SJCRH30 (cell line): ENCODE measurements at regions not wholly inside any gene's neighbourhood (a gene's known extent, or its start where the extent isn't known, plus 50 kb on each side); places are given as distances from the start of the nearest gene placed in this dataset.
A peak's percentile ranks its signal among the peaks of the same experiment; 100 is the strongest.

ENCODE experiments used
- DNase-seq, 2 experiments: peaks; one replicate each; pipeline ENCODE4 v3.0.0-alpha.2; 2015 to 2020
- H3K27ac ChIP-seq: fragments of 250-450 bp; sonication (Bioruptor Pico); 2 replicates; pipeline ENCODE4 v1.5.1; 2020; ENCODE audit warnings: mild to moderate bottlenecking, moderate library complexity
- H3K27me3 ChIP-seq: fragments of 250-450 bp; sonication (Bioruptor Pico); 2 replicates; pipeline ENCODE4 v1.5.1; 2020; ENCODE audit warnings: mild to moderate bottlenecking, moderate library complexity
- H3K36me3 ChIP-seq: fragments of 250-450 bp; sonication (Bioruptor Pico); 2 replicates; pipeline ENCODE4 v1.5.1; 2020; ENCODE audit warnings: mild to moderate bottlenecking, moderate library complexity
- H3K4me1 ChIP-seq: fragments of 250-450 bp; sonication (Bioruptor Pico); 2 replicates; pipeline ENCODE4 v1.5.1; 2020; ENCODE audit warnings: mild to moderate bottlenecking, moderate library complexity
- H3K4me3 ChIP-seq: fragments of 250-450 bp; sonication (Bioruptor Pico); 2 replicates; pipeline ENCODE4 v1.5.1; 2020; ENCODE audit warnings: mild to moderate bottlenecking, moderate library complexity
- H3K9me3 ChIP-seq: fragments of 250-450 bp; sonication (Bioruptor Pico); replicated peaks from 2 replicates; pipeline ENCODE4 v1.5.1; 2020; ENCODE audit warnings: mild to moderate bottlenecking, moderate library complexity

GRCh38 chr10:111211706-111212105, 134.9 kb downstream of the ADRA2A start:
- DNase-seq, result no peak
- Histone ChIP-seq H3K36me3 (no peaks in the 10 kb centered on the region), H3K4me1 (no peaks in the 10 kb centered on the region), H3K4me3 (no peak overlapping the region), H3K27ac (no peak overlapping the region), H3K9me3 (no peaks in the 10 kb centered on the region), H3K27me3 (no peaks in the 10 kb centered on the region; the same call in 1 of the 2 replicates)

GRCh38 chr10:111221682-111222480, 145.1 kb downstream of the ADRA2A start:
- Histone ChIP-seq H3K4me1 (no peaks in the 10 kb centered on the region), H3K27me3 (no peaks in the 10 kb centered on the region; the same call in 1 of the 2 replicates), H3K4me3 (no peak overlapping the region), H3K9me3 (no peaks in the 10 kb centered on the region), H3K27ac (no peak overlapping the region), H3K36me3 (no peaks in the 10 kb centered on the region)
- DNase-seq, result no peak

- H3K27me3 ChIP-seq, result no peaks in the 10 kb centered on the region; the same call in 1 of the 2 replicates
- H3K9me3 ChIP-seq, result no peaks in the 10 kb centered on the region; the same call in 1 of the 2 replicates
- no peak overlapping the region for H3K27ac ChIP-seq
- DNase-seq, result no peak
- H3K4me3 ChIP-seq, result no peak overlapping the region
- no peaks in the 10 kb centered on the region for H3K4me1 ChIP-seq
- no peaks in the 10 kb centered on the region for H3K36me3 ChIP-seq
These were observed 146.1 kb downstream of the ADRA2A start for GRCh38 chr10:111222961-111223360.

DNA sequence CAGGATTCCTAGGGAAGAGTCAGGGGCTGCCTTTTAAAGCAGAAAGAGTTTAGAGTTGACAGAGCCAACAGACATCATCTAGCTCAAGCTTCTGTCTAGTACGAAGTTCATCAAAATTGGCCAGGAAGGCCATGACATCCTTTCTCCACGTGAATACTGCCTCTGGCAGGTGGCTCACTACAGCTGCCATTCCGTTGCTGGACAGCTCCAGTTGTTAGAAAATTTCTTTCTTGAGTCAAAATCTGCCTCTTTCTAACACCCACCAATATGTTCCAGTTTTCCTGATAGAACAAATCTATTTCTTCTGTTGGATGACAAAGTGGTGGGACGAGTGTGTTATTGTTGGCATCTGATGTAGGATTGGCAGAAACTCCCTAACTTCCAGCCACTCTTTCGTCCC, 154.9 kb downstream of the ADRA2A start:
- DNase-seq, result no peak
- H3K27ac ChIP-seq, result no peak overlapping the region
- no peaks in the 10 kb centered on the region; the same call in 1 of the 2 replicates for H3K9me3 ChIP-seq
- no peaks in the 10 kb centered on the region for H3K27me3 ChIP-seq
- H3K36me3 ChIP-seq, result no peaks in the 10 kb centered on the region
- no peak overlapping the region for H3K4me3 ChIP-seq
- H3K4me1 ChIP-seq, result no peaks in the 10 kb centered on the region

- Histone ChIP-seq H3K36me3 (no peaks in the 10 kb centered on the region), H3K4me3 (no peak overlapping the region), H3K27ac (no peak overlapping the region), H3K9me3 (no peaks in the 10 kb centered on the region), H3K4me1 (no peaks in the 10 kb centered on the region), H3K27me3 (no peaks in the 10 kb centered on the region)
- DNase-seq, result peak; percentile 28 to 53
These were observed 156.6 kb downstream of the ADRA2A start for GRCh38 chr10:111233439-111233838.

DNA sequence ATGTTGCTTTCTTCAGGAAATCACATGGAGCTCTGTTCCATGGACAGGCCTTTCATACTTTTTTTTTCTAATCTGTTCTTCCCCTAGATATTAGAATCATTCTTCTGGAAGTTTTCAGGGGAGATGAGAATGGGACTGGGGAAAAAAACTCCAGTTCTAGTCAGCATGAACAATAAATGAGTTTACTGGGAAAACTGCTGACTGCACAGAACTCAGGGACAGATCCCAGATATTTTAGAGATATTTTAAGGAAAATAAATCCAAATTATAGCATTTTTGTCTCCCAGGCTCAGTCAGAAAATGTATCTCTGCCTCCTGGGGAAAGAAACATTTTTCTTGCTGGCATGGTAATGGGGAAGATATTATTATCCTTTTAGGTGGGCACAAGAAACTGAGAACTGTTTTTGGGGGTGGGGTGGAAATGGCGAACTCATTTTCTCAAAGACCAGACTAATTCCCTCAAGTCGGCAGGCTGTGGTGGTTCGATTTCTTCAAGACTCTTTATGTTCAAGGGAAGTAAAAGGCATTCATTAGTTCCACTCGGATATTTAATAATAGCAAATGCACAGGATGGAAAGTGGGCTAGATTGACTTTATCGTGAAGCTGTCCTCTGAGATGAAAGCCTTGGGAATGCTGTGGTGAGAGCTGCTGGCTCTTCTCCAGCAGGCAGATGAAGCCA, 157.5 kb downstream of the ADRA2A start:
- Histone ChIP-seq H3K27ac (no peak overlapping the region), H3K36me3 (no peaks in the 10 kb centered on the region), H3K9me3 (no peaks in the 10 kb centered on the region), H3K27me3 (no peaks in the 10 kb centered on the region), H3K4me3 (no peak overlapping the region), H3K4me1 (no peaks in the 10 kb centered on the region)
- no peak for DNase-seq

DNA sequence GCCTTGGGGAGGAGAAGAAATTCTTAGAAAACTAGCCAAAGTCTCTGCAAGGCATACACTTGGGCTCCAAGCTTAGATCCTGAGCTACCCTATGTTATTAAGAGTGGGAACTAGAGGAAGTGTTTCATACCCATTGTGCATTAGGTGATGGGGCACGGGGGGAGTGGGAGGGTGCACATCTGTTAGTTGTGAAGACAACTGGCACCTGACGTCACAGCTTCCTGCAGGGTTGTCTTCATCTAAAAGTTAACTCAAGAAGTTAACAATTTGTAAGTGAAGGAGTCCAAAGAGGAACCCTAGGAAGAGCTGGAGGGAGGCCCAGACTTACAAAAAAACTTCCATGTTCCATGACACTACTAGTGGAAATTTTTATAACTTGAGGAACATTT, 158.1 kb downstream of the ADRA2A start:
- Histone ChIP-seq H3K36me3 (no peaks in the 10 kb centered on the region), H3K4me1 (no peaks in the 10 kb centered on the region), H3K27me3 (no peaks in the 10 kb centered on the region), H3K4me3 (no peak overlapping the region), H3K9me3 (no peaks in the 10 kb centered on the region), H3K27ac (no peak overlapping the region)
- DNase-seq, result no peak

DNA sequence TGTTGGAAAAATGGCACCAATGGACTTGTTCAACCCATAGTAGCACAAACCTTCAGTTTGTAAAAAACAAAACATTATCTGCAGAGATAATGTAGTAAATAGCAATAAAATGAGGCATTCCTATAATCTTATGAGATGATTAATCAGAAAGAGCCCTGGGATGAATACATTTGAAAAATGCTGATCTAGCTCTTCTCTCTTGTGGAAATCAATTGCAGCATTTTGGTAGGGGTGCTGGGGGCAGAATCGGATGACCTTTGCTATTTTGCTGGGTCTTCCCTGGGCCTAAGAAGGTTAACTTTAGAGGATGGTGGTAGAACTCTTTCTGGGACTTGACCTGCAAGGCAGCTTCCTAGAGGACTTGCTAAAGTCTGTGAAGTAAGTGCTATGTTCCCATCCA, 163.5 kb downstream of the ADRA2A start:
- H3K36me3 ChIP-seq, result no peaks in the 10 kb centered on the region
- no peaks in the 10 kb centered on the region for H3K27me3 ChIP-seq
- no peak overlapping the region for H3K27ac ChIP-seq
- no peak overlapping the region for H3K4me3 ChIP-seq
- H3K9me3 ChIP-seq, result no peaks in the 10 kb centered on the region
- no peaks in the 10 kb centered on the region for H3K4me1 ChIP-seq
- no peak for DNase-seq

DNA sequence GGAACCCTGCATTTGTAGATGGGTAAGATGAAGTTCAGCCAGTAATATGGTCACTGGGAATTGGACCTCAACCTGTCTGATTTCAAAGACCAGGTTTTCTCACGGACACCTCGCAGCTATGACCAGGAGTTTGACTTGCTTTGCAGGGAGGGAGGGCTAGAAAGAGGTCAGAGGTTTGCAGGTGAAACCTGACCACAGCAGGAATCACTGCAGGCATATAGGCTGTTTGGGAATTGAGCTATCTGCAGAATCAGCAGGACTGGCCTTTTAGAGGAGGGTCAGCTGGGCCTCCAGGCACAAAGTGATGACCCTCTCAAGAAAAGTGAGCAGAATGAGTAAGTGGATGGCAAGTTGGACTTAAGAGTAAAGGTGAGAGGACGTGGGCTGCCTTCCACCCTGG, 166.3 kb downstream of the ADRA2A start:
- Histone ChIP-seq H3K4me1 (0 out of 2 replicates have a peak, but pooled peaks cover 7% of the 10 kb centered on the region), H3K9me3 (no peaks in the 10 kb centered on the region), H3K27me3 (no peaks in the 10 kb centered on the region), H3K36me3 (no peaks in the 10 kb centered on the region), H3K27ac (no peak overlapping the region), H3K4me3 (no peak overlapping the region)
- no peak for DNase-seq

DNA sequence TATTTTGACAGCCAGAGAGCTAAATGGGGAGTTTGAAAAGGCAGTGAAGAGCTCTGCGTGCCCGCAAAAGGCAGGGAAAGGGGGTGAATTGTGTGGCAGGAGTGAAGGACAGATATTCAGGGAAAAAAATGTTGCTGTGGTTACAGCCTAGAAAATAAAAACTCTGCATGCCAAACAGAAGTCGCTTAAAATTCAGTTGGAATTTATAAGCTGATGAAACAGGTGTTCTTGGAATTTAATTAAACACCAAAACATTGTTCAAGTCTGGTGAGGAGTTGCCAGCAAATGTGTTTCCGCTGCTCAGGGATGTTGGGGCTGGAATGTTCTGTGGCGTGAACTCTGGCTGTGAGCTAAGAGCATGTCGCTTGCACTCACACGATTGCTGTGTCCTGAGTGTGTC, 169.3 kb downstream of the ADRA2A start:
- Histone ChIP-seq H3K36me3 (no peaks in the 10 kb centered on the region), H3K4me1 (0 out of 2 replicates have a peak, but pooled peaks cover 7% of the 10 kb centered on the region), H3K27ac (no peak overlapping the region), H3K9me3 (no peaks in the 10 kb centered on the region), H3K4me3 (no peak overlapping the region), H3K27me3 (no peaks in the 10 kb centered on the region)
- no peak for DNase-seq

DNA sequence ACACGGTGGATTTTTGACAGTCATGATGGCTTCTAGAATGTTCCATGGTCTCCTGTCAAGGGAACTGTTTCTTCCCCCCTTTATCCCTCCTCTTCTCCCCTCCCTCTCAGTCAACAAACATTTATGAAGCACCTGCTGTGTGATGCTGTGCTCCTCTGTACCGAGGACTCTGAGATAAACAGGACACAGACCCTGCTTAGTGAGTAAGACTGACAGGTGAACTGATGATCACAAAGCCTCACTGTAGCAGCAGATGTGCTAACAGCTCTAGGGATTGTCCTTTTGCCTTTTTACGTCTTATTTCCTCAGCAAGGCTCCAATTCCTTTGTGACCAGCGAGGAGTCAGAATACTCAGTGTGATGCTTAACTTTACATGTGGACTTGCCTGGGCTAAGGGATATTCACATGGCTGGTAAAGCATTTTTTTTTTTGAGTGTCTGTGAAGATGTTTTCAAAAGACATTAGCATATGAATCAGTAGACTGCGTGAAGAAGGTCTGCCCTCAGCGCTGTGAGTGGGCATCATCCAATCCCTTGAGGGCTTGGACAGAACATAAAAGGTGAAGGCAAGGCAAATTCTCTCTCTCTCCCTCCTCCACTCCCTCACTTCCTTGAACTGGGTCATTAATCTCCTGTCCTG, 170.1 kb downstream of the ADRA2A start:
- no peak overlapping the region for H3K4me3 ChIP-seq
- no peak overlapping the region for H3K27ac ChIP-seq
- H3K36me3 ChIP-seq, result no peaks in the 10 kb centered on the region
- no peaks in the 10 kb centered on the region for H3K9me3 ChIP-seq
- no peaks in the 10 kb centered on the region for H3K27me3 ChIP-seq
- DNase-seq, result no peak
- 0 out of 2 replicates have a peak, but pooled peaks cover 7% of the 10 kb centered on the region for H3K4me1 ChIP-seq

GRCh38 chr10:111247781-111248389, 171.1 kb downstream of the ADRA2A start:
- Histone ChIP-seq H3K27ac (no peak overlapping the region), H3K27me3 (no peaks in the 10 kb centered on the region), H3K36me3 (no peaks in the 10 kb centered on the region), H3K4me3 (no peak overlapping the region), H3K9me3 (no peaks in the 10 kb centered on the region), H3K4me1 (0 out of 2 replicates have a peak, but pooled peaks cover 7% of the 10 kb centered on the region)
- no peak for DNase-seq

DNA sequence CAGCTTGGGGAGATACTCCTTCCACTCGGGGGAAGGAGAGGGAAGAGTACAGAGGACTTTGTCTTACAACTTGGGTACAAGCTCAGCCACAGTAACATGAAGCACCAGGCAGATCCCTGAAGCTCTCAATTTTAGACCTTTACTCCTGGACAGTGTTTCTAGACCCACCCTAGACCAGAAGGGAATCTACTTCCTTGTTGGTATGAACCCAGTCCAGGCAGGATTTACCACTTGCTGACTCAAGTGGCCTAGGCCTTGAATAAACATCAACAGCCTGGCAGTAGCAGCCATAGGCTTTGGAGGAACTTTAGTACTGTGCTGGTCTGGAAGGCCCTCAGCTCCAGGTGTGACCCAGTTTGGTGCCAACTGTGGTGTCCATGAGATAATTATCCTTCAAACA, 173.1 kb downstream of the ADRA2A start:
- Histone ChIP-seq H3K4me3 (no peak overlapping the region), H3K9me3 (no peaks in the 10 kb centered on the region), H3K36me3 (no peaks in the 10 kb centered on the region), H3K4me1 (0 out of 2 replicates have a peak, but pooled peaks cover 7% of the 10 kb centered on the region), H3K27ac (no peak overlapping the region), H3K27me3 (no peaks in the 10 kb centered on the region)
- DNase-seq, result no peak

GRCh38 chr10:111261081-111261615, 184.3 kb downstream of the ADRA2A start:
- no peaks in the 10 kb centered on the region for H3K36me3 ChIP-seq
- no peak overlapping the region for H3K4me3 ChIP-seq
- H3K27ac ChIP-seq, result no peak overlapping the region
- H3K9me3 ChIP-seq, result no peaks in the 10 kb centered on the region
- no peaks in the 10 kb centered on the region; the same call in 1 of the 2 replicates for H3K4me1 ChIP-seq
- H3K27me3 ChIP-seq, result no peaks in the 10 kb centered on the region
- DNase-seq, result no peak
